Liver (tissue), 3 donors: ENCODE measurements at regions not wholly inside any gene's neighbourhood (a gene's known extent, or its start where the extent isn't known, plus 50 kb on each side); places are given as distances from the start of the nearest gene placed in this dataset.

Source experiments
- SP1 ChIP-seq: IDR thresholded peaks from 2 replicates; pipeline ENCODE4 v1.6.1; 2018; ENCODE audit warnings: antibody characterized with exemption, mild to moderate bottlenecking
- TF ChIP-seq, protein P1 (sequence below): IDR thresholded peaks from 2 replicates; pipeline ENCODE4 v1.6.1; 2016; ENCODE audit warnings: antibody characterized with exemption
- TF ChIP-seq, protein P2 (sequence below): fragments of 150-350 bp; IDR thresholded peaks from 2 replicates; pipeline ENCODE4 v1.5.1; 2017; ENCODE audit warnings: improper control_type of control experiment, low read depth, low read length; ENCODE audit not compliant: missing input control
- TF ChIP-seq, protein P3 (sequence below): IDR thresholded peaks from 2 replicates; pipeline ENCODE4 v1.6.1; 2016; ENCODE audit warnings: antibody characterized with exemption
- donor health status: healthy.
- donor health status: healthy.

GRCh38 chr12:4044101-4044500 lies 170.9 kb upstream of the PARP11 start:
- TF ChIP-seq, protein P1, sequence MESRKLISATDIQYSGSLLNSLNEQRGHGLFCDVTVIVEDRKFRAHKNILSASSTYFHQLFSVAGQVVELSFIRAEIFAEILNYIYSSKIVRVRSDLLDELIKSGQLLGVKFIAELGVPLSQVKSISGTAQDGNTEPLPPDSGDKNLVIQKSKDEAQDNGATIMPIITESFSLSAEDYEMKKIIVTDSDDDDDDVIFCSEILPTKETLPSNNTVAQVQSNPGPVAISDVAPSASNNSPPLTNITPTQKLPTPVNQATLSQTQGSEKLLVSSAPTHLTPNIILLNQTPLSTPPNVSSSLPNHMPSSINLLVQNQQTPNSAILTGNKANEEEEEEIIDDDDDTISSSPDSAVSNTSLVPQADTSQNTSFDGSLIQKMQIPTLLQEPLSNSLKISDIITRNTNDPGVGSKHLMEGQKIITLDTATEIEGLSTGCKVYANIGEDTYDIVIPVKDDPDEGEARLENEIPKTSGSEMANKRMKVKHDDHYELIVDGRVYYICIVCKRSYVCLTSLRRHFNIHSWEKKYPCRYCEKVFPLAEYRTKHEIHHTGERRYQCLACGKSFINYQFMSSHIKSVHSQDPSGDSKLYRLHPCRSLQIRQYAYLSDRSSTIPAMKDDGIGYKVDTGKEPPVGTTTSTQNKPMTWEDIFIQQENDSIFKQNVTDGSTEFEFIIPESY: no peak
- TF ChIP-seq, protein P2, sequence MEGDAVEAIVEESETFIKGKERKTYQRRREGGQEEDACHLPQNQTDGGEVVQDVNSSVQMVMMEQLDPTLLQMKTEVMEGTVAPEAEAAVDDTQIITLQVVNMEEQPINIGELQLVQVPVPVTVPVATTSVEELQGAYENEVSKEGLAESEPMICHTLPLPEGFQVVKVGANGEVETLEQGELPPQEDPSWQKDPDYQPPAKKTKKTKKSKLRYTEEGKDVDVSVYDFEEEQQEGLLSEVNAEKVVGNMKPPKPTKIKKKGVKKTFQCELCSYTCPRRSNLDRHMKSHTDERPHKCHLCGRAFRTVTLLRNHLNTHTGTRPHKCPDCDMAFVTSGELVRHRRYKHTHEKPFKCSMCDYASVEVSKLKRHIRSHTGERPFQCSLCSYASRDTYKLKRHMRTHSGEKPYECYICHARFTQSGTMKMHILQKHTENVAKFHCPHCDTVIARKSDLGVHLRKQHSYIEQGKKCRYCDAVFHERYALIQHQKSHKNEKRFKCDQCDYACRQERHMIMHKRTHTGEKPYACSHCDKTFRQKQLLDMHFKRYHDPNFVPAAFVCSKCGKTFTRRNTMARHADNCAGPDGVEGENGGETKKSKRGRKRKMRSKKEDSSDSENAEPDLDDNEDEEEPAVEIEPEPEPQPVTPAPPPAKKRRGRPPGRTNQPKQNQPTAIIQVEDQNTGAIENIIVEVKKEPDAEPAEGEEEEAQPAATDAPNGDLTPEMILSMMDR: no peak
- TF ChIP-seq, protein P3, sequence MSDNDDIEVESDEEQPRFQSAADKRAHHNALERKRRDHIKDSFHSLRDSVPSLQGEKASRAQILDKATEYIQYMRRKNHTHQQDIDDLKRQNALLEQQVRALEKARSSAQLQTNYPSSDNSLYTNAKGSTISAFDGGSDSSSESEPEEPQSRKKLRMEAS: no peak
- TF ChIP-seq SP1: no peak
